HG02973 (cell line): ENCODE measurements at regions not wholly inside any gene's neighbourhood (a gene's known extent, or its start where the extent isn't known, plus 50 kb on each side); places are given as distances from the start of the nearest gene placed in this dataset.

Experiments used
- ATAC-seq: cut with Tn5 transposase; IDR thresholded peaks from one replicate; pipeline ENCODE4 v1.9.1; 2021; ENCODE audit warnings: moderate library complexity; ENCODE audit not compliant: unreplicated experiment

DNA sequence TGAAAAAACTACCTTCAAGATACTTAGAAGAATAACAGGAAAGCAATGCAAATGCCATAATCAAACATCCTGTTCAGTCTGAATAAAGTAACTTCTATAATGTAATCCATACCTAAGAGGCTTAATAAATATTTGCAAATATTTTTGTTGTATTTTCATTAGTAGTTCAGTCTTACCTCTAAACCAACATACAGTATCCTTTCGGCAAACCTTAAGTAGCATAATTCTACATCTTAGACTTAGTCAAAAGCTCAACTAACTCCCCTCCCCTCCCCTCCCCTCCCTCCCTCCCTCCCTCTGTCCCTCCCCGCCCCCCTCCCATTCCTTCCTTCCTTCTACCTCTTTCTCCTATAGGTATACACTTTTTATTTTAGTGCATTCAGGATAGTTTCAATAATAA, 1373.2 kb downstream of the SUCLG1 start:
- ATAC-seq, result no peak

DNA sequence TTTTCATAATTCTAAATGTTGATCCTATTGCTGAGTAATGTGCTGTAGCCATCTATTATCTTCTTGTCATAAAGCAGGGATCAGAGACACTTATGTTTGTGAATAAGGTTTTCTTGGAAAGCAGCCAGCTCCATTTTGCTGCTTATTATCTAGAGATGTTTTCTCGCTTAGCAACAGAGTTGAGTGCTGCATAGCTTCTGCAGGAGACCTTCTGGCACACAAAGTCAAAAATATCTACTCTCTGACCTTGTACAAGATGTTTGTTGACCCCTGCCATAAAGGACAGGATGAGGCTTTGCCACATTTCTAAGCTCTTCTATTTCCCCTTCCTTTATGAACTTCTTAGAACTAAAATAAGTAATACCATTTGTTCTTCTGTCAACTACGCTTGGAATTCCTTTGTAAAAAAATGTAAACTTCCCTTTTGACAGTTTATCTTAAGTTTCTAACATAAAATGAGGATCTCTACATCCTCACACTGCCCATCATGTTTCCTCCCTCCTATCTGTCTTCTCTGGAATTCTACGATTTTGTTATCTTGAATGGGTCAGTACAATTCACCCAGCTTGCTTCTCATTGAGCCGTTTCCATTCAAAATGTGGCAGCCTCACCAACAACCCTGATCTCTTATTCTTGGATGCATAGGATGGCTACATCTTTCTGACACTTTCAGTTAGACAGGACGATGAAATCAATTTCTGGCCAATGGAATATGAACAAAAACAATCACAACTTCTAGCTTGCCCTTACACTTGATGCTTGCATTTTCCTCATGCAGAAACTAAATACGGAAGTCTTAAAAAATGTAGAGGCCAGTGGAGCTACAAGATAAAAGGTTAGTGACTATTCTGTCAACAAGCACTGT, 1377.0 kb downstream of the SUCLG1 start:
- ATAC-seq, result no peak

GRCh38 chr2:83079007-83079406, 1380.1 kb downstream of the SUCLG1 start:
- no peak for ATAC-seq

GRCh38 chr2:83072767-83073166, 1386.3 kb downstream of the SUCLG1 start:
- ATAC-seq, result no peak

GRCh38 chr2:83071914-83072313, 1387.2 kb downstream of the SUCLG1 start:
- no peak for ATAC-seq

DNA sequence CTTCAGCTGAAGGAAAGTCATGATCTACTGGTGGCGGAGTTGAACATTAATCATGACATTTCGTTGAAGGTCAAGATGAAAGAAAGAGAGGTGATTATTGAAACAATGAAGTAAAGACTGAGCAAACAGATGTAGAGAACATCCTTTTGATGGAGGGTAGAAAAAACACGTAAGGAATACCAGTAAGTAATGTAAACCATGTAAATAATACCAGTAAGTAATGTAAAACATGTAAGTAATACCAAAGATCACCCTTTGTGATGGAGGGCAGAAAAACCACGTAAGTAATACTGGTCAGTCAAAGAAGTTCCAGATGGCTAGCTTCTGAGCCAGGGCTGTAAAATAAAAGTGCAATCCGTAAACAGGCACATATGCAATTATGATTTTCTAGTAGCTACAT, 1387.7 kb downstream of the SUCLG1 start:
- no peak for ATAC-seq

GRCh38 chr2:83069724-83070123, 1389.4 kb downstream of the SUCLG1 start:
- ATAC-seq, result no peak

DNA sequence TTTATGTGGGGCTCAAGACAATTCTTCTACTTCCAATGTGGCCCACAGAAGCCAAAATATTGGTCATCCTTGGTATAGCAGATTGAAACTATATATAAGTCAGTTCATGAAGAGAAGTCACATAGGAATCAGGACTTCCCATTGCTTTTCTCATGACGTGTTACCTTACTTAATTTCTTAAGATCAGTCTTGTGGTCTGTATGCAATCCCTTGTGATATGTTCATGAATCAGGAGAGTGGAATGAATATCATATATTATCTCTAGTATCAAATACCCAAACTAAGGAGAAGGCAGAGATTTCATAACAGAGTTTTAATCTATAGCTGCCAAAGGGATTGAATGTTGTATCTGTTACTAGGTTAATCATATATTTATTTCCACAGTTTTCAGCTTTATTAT, 1390.4 kb downstream of the SUCLG1 start:
- ATAC-seq, result no peak

DNA sequence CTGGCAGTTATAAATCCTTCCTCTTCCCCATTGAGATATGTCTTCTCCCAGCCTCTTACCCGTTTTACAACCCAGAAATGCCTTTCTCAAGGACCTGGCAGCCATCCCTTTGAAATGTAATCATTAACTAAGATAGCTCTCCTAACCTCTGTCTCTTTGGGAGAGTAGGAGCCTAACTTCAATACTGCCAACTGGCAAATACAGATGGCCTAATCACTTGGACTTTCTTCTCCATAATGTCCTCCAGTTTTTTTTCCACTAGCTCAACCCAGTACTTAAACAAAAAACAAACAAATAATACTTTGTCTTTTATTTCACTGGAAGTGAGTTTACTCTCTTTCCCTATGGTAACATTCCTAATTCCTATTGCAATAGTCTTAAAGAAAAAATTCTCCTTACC, 1391.1 kb downstream of the SUCLG1 start:
- ATAC-seq, result no peak

DNA sequence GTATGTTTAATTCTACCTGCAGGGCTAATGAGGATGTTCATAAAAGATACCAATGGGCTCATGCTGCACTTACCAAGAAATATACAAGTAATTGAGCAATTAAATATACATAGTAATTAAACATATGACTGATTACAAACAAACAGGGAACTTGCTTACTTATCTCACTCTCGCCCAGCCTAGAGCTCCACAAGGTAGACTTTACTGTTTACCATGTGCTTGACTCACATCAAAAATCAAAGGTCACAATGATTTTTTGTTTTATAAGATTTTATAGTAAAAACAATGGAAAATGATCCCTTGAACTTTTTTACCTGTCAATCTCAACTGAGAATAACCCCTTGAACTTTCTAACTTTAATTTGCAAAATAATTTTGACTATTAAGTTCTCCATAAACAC, 1395.1 kb downstream of the SUCLG1 start:
- ATAC-seq, result no peak

GRCh38 chr2:83063511-83063910, 1395.6 kb downstream of the SUCLG1 start:
- ATAC-seq, result no peak

GRCh38 chr2:83058683-83059082, 1400.4 kb downstream of the SUCLG1 start:
- ATAC-seq, result no peak

GRCh38 chr2:83055376-83056010, 1403.6 kb downstream of the SUCLG1 start:
- no peak for ATAC-seq

GRCh38 chr2:83054751-83055150, 1404.3 kb downstream of the SUCLG1 start:
- ATAC-seq, result no peak

DNA sequence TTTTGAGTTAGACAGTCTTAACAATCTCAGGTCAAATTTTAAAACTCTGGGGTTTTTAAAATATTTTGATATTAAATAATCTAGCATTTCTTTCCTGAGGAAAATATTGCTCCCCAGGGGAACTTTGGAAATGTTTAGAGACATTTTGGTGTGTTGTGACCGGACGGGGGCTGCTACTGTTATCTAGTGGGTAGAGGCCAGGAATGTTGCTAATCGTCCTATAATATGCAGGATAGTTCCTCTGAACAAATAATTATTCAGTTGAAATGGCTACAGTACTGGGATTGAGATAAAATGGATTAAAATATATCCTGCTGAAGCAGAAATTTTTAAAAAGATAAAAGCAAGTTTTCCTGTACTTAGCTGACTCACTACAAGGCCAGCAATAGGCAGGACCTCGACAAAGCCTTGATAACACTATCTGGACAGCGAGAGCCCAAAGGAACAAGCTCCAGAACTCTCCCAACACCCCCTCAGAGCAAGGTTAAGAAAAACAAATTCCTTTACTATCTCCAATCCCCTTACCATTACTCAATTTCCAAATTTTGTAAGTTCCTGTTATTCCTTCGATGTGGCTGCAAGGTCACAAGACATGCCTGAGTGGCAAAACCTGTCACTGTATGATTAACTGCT, 1407.4 kb downstream of the SUCLG1 start:
- no peak for ATAC-seq

- no peak for ATAC-seq
Measured at GRCh38 chr2:83042053-83042452, 1417.0 kb downstream of the SUCLG1 start.

DNA sequence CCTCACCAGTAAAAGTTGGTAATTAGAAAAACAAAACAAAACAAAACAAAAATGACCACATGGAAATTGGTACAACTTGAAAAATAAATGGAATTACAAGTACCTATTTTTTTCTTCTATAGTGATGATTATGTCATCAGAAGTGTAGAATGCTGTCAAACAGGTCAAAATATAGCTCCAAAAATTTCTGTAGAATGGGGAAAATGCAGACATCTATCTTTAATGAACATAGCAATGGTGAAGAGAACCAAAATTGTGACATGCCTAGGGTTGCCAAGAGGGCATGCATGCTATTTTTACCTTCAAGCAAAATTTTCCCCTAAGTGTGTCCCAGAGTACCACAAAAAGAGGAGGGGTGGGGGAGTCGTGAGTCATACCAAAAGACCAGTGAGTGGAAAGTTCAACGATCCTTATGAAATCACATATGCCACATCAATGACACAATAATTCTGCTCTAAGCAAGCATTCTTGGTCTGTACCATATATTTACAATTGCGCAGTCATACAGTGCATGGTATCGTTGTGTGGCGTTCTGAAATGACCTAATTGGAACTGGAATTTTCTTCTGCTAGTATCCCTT, 1436.4 kb downstream of the SUCLG1 start:
- ATAC-seq, result no peak

DNA sequence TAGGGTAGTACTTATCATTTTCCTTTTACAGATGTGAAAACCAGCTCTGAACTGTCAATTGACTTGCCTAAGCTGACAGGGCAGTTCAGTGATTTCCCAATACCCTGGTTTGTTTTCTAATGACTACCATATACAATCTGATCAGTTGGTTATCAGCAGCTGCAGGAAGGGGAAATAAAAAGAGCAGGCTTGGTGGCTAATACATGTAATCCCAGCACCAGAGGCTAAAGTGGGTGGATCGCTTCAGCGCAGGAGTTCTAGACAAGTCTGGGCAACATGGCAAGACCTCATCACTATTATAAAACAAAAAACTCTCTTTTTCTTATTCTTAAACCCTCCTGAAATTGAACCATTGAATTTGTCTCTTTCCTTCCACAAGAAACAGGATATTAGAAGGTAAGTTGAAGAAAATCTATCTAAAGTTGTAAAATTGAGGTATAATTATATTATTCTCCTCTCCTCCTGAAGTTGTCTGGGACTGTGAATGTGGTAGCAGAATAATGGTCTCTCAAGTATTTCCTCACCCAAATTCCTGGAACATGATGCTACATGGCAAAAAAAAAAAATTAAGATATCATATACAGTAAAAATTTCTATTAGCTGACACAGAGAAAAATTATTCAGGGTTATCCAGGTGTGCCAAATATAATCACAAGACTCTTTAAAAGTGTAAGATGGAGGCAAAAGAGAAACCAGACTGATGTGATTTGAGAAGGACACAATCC, 1441.6 kb downstream of the SUCLG1 start:
- no peak for ATAC-seq

GRCh38 chr2:83016343-83017110, 1442.6 kb downstream of the SUCLG1 start:
- no peak for ATAC-seq

GRCh38 chr2:83015900-83016299, 1443.2 kb downstream of the SUCLG1 start:
- no peak for ATAC-seq
